ENCODE measurements at regions not wholly inside any gene's neighbourhood (a gene's known extent, or its start where the extent isn't known, plus 50 kb on each side); places are given as distances from the start of the nearest gene placed in this dataset.

DNA sequence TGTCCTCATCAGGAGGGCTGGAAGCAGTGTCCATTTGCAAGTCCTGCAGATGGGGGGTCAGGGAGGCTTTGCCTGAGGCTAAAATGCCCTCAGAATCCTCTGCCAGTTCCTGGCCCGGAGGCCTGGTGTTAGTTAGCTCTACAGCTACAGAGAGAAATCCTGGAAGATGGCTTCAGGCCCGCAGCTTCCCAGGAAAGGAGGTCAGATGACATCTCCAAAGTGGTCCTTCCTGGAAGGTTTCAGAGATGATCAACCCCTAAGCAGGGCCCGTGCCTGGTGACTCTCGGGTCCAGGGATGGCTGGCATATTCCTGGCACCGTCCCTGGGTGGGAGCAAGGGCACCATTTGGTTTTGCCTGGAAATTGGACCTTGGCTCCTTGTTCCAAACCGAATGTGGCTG, 959.1 kb downstream of the BRD1 start:
- TF ChIP-seq, protein P1, sequence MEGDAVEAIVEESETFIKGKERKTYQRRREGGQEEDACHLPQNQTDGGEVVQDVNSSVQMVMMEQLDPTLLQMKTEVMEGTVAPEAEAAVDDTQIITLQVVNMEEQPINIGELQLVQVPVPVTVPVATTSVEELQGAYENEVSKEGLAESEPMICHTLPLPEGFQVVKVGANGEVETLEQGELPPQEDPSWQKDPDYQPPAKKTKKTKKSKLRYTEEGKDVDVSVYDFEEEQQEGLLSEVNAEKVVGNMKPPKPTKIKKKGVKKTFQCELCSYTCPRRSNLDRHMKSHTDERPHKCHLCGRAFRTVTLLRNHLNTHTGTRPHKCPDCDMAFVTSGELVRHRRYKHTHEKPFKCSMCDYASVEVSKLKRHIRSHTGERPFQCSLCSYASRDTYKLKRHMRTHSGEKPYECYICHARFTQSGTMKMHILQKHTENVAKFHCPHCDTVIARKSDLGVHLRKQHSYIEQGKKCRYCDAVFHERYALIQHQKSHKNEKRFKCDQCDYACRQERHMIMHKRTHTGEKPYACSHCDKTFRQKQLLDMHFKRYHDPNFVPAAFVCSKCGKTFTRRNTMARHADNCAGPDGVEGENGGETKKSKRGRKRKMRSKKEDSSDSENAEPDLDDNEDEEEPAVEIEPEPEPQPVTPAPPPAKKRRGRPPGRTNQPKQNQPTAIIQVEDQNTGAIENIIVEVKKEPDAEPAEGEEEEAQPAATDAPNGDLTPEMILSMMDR (IDR thresholded peaks at IDR 0.05) = no peak
- TF ChIP-seq ZFX (IDR thresholded peaks at IDR 0.05; ENCODE audit: borderline replicate concordance) = no peak
